K562 (cell line): ENCODE measurements at regions not wholly inside any gene's neighbourhood (a gene's known extent, or its start where the extent isn't known, plus 50 kb on each side); places are given as distances from the start of the nearest gene placed in this dataset.
A peak's percentile ranks its signal among the peaks of the same experiment; 100 is the strongest.

Experiments
- ATAC-seq: fragments of 200-7000 bp; cut with Tn5 transposase; 3 replicates; pipeline ENCODE4 v1.9.1; 2020; ENCODE audit warnings: moderate library complexity
- BruUV-seq: library from RNA; stranded (reverse); fragments of 400-500 nt; replicated peaks from 2 replicates; lab custom pipeline; 2021; lab: Mats Ljungman, UMichigan
- CTCF ChIA-PET: fragments of 300-600 bp; formaldehyde crosslinking; extraction: SDS; loops from one replicate; lab custom pipeline; 2021; ENCODE audit warnings: low intra/inter-chr PET ratio; lab: Yijun Ruan, JAX
- POLR2A ChIA-PET: fragments of 300-600, 350-650 bp; sonication (Branson Sonifier 250); formaldehyde crosslinking; extraction: SDS; loops from one replicate; lab custom pipeline; 2021; ENCODE audit warnings: antibody characterized with exemption, inconsistent platforms; lab: Yijun Ruan, JAX
- DNase-seq, 4 experiments: peaks; one replicate each; pipeline versions ENCODE4 v3.0.0 to v3.0.0-alpha.2; 2011 to 2018; ENCODE audit warnings: low spot score in 3 of 4, mixed read lengths in 3 of 4; ENCODE audit errors: extremely low read depth in 1 of 4
- FAIRE-seq: peaks from 2 replicates; lab custom pipeline; 2011; peaks lifted over from hg19 to GRCh38; lab: Jason Lieb, UNC
- H2AFZ ChIP-seq: 2 replicates; pipeline ENCODE4 v1.6.0; 2011; ENCODE audit warnings: low read depth, low read length, control low read depth, inconsistent platforms
- H3K27ac ChIP-seq: fragments of 200-600 bp; 3 replicates; pipeline ENCODE4 v1.8.0; 2011; ENCODE audit warnings: low read depth, mild to moderate bottlenecking, control low read depth, inconsistent platforms, low read length, moderate library complexity, mixed read lengths; ENCODE audit errors: extremely low read depth
- H3K27me3 ChIP-seq, 2 experiments: fragments of 300-600 bp in 1 of 2; 2 replicates in 1 of 2; 3 replicates in 1 of 2; pipeline versions ENCODE4 v1.6.0 to v1.8.0; 2011; ENCODE audit warnings: inconsistent platforms in 2 of 2, low read length in 2 of 2, mild to moderate bottlenecking in 1 of 2, mixed read lengths in 1 of 2, moderate library complexity in 1 of 2; ENCODE audit not compliant: control insufficient read depth in 2 of 2, insufficient read depth in 2 of 2
- H3K36me3 ChIP-seq: fragments of 300-600 bp; 3 replicates; pipeline ENCODE4 v1.8.0; 2011; ENCODE audit warnings: mild to moderate bottlenecking, low read length, inconsistent platforms; ENCODE audit not compliant: control insufficient read depth, insufficient read depth
- H3K4me1 ChIP-seq, 2 experiments: fragments of 200-600 bp in 1 of 2; replicated peaks in 1 of 2; 2 replicates in 1 of 2; 3 replicates in 1 of 2; pipeline versions ENCODE4 v1.5.1 to v1.8.0; 2011; ENCODE audit warnings: inconsistent platforms in 2 of 2, low read length in 2 of 2, mild to moderate bottlenecking in 1 of 2, mixed read lengths in 1 of 2, moderate library complexity in 1 of 2; ENCODE audit not compliant: control insufficient read depth in 2 of 2, insufficient read depth in 2 of 2
- H3K4me2 ChIP-seq: 2 replicates; pipeline ENCODE4 v1.6.1; 2011; ENCODE audit warnings: low read length, control low read depth, inconsistent platforms, mixed read lengths; ENCODE audit not compliant: insufficient read depth
- H3K4me3 ChIP-seq: fragments of 200-600 bp; sonication (generic), shearing (Covaris generic); 2 replicates; pipeline ENCODE4 v1.5.1; 2016; ENCODE audit warnings: control low read depth, inconsistent platforms
- H3K79me2 ChIP-seq: fragments of 200-600 bp; 3 replicates; pipeline ENCODE4 v1.8.0; 2011; ENCODE audit warnings: low read length, inconsistent platforms; ENCODE audit not compliant: control insufficient read depth, insufficient read depth
- H3K9ac ChIP-seq, 2 experiments: 2 replicates each; pipeline versions ENCODE4 v1.6.0 to v1.6.1; 2011; ENCODE audit warnings: low read depth in 2 of 2, low read length in 2 of 2, control low read depth in 1 of 2, inconsistent platforms in 1 of 2, mild to moderate bottlenecking in 1 of 2, mixed read lengths in 1 of 2; ENCODE audit not compliant: insufficient read depth in 1 of 2
- H3K9me1 ChIP-seq: one replicate; pipeline ENCODE4 v1.6.0; 2011; ENCODE audit warnings: inconsistent platforms, mild to moderate bottlenecking, low read length, moderate library complexity; ENCODE audit not compliant: control insufficient read depth, insufficient read depth
- H3K9me3 ChIP-seq: replicated peaks from 2 replicates; pipeline ENCODE4 v1.5.1; 2011; ENCODE audit warnings: low read depth, low read length, inconsistent platforms; ENCODE audit not compliant: control insufficient read depth, insufficient read depth
- H4K20me1 ChIP-seq: replicated peaks from 2 replicates; pipeline ENCODE4 v1.6.1; 2011; ENCODE audit warnings: low read length, inconsistent platforms, mixed read lengths; ENCODE audit not compliant: control insufficient read depth, insufficient read depth
- HDGF ChIP-seq: fragments of 450-650 bp; IDR thresholded peaks from 2 replicates; pipeline ENCODE4 v1.6.1; 2016
- ZBTB11 ChIP-seq, 3 experiments: fragments of 200-800 bp in 1 of 3; fragments of 250-450 bp in 1 of 3; fragments of 450-650 bp in 1 of 3; sonication (Bioruptor Pico) in 1 of 3; sonication (Bioruptor generic) in 1 of 3; formaldehyde crosslinking in 1 of 3; IDR thresholded peaks; 2 replicates each; pipeline versions ENCODE4 v1.6.1 to v1.8.0; 2016 to 2022; ENCODE audit warnings: mild to moderate bottlenecking in 2 of 3, missing genetic modification characterization in 2 of 3, missing compliant biosample characterization in 1 of 3, moderate library complexity in 1 of 3
- WGBS: fragments of 100-300 bp; shearing (Covaris generic); methylation state at CpG from one replicate; pipeline ENCODE4 v1.1.6; 2016; ENCODE audit warnings: low coverage, mixed read lengths; ENCODE audit not compliant: insufficient coverage; ENCODE audit errors: missing lambda C conversion rate; 5-methylcytosine and 5-hydroxymethylcytosine counted together
- in situ Hi-C: fragments of 300-500 bp; cut with MboI; formaldehyde crosslinking; loops from 4 replicates; pipeline ENCODE4 v1.15.0; 2018; ENCODE audit warnings: inconsistent platforms, mixed read lengths
- intact Hi-C: fragments of 100-400 bp; cut with micrococcal nuclease; formaldehyde crosslinking; loops from 2 replicates; pipeline ENCODE4 v1.14.2; 2022

DNA sequence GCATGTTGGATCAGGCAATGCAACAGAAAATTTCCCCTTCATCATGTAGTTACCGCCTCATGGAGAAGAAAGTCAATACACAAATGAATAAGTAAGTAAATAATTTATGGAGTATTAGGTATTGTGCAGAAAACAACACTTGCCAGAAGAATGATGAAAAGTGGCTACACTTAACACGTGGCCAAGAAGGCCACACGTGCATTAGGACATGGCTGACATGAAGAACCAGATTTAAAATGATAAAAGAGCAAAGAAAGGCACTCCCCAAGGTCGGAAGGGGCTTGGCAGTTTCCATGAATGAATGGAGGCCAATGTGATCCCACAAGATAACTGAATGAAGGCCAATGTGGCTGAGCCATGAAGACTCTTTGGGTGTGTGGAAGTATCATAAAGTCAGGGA lies 447.2 kb downstream of the DOK5 start:
- FAIRE-seq = no peak
- H2AFZ ChIP-seq = no peak overlapping the region
- in situ Hi-C loops = no loop called here
- ATAC-seq = no peak
- TF ChIP-seq ZBTB11 (CRISPR knock-in tag; IDR thresholded peaks at IDR 0.05) (peak in 1 of 3 experiments; percentile 65; a peak in 1 of 6 replicates), HDGF (no peak)
- TF ChIP-seq, all 486 proteins: peak for 1
- no peaks in the 10 kb centered on the region for H3K36me3 ChIP-seq
- no peaks in the 10 kb centered on the region for H3K4me1 ChIP-seq
- no peaks in the 10 kb centered on the region for H3K27me3 ChIP-seq
- H3K9me3 ChIP-seq = no peaks in the 10 kb centered on the region; the same call in 1 of the 2 replicates
- ChIA-PET CTCF (no interaction called here), POLR2A (no interaction called here)
- no peak for DNase-seq
- intact Hi-C loops = no loop called here
- no peak overlapping the region for H3K4me3 ChIP-seq
- WGBS = 1% methylated on average over 4 of the region's 4 CpGs
- H3K27ac ChIP-seq = no peak overlapping the region
- no peaks in the 10 kb centered on the region for H3K79me2 ChIP-seq
- no peak overlapping the region for H3K9ac ChIP-seq
- H3K9me1 ChIP-seq = no peaks in the 10 kb centered on the region
- no TSS peak for BruUV-seq
- no peaks in the 10 kb centered on the region for H4K20me1 ChIP-seq
- H3K4me2 ChIP-seq = no peak overlapping the region
